GM19351 (cell line): ENCODE measurements at regions not wholly inside any gene's neighbourhood (a gene's known extent, or its start where the extent isn't known, plus 50 kb on each side); places are given as distances from the start of the nearest gene placed in this dataset.

Experiments used
- ATAC-seq: cut with Tn5 transposase; IDR thresholded peaks from one replicate; pipeline ENCODE4 v1.9.1; 2021; ENCODE audit warnings: mild to moderate bottlenecking, moderate library complexity; ENCODE audit not compliant: unreplicated experiment

DNA sequence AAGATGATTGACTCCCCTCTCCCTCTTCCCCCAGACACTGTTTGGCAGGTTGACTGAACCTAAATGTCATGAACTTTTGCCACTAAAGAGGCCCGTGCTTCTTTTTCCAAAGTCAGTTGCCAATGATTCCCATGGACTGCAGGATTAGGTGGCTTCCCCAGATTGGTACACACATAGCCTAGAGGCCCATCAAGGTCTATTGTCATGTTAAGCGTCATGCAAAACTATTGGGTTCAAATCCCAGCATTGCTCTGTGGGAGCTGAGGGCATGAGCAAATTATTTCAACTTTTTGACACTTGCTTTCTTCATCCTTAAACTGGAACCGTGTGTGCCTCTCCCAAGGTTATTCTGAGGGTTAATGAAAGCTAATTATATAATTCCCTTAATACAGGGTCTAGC, 430.2 kb upstream of the TBX3 start:
- no peak for ATAC-seq

GRCh38 chr12:115109863-115110262, 425.9 kb upstream of the TBX3 start:
- ATAC-seq: no peak

GRCh38 chr12:115108129-115109100, 424.4 kb upstream of the TBX3 start:
- ATAC-seq: no peak

- no peak for ATAC-seq
Measured at GRCh38 chr12:115103884-115104883, 420.2 kb upstream of the TBX3 start.

- ATAC-seq: no peak
Measured at GRCh38 chr12:115102450-115102849, 418.5 kb upstream of the TBX3 start.

GRCh38 chr12:115101520-115101919, 417.5 kb upstream of the TBX3 start:
- no peak for ATAC-seq

DNA sequence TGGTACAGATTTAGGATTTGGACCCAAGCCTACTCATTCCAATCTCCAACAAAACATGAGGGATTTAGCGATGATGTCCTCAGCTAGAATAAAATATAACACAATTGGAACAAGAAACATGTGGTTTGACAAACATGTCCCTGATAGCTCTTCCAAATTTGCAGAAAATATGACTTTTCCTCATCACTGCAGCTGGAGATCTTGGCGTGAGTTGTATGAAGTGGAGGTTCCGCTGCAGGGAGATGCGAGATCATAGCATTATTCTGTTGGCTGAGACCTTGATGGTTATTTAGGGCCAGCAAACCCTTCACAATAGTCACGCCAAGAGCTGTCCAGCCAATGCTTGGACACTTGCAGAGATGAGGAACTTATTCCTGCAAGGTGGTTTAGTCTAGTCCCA, 413.4 kb upstream of the TBX3 start:
- ATAC-seq: no peak

- ATAC-seq: no peak
Measured at GRCh38 chr12:115096588-115097397, 412.8 kb upstream of the TBX3 start.

DNA sequence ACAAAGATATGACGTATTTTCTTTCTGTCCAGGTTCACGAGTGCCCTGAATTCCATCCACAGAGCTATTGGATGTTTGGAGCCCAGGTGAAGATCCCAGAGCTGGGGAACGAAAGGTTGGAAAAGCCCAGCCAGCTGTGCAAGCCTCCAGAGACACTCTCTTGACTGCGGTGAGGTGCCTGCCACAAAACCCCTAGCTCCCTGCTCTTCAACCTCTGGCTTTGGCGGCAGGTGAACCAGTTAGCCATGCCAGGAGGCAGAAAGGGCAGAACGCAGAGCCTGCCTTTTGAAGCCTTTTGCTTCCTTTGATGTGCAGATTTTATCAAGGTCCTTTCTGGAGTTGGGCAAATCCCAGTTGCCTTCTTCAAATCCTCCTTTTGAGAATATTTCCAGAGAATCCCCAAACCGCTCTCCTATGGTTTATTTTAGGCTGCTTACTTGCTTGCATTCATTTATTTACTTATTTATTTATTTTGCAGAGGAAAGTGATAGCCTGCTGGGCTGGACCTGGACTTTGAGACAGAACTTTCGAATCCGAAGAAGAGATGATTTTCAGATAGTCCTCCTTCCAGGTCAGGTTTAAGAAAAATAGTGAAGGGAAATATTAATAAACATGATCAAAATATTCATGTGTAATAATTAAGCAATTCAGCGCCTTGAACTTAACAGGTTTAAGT, 411.2 kb upstream of the TBX3 start:
- no peak for ATAC-seq

- no peak for ATAC-seq
Measured at GRCh38 chr12:115094163-115094816, 410.3 kb upstream of the TBX3 start.

- no peak for ATAC-seq
Measured at GRCh38 chr12:115093261-115093660, 409.3 kb upstream of the TBX3 start.

GRCh38 chr12:115090783-115091182, 406.8 kb upstream of the TBX3 start:
- ATAC-seq: no peak

GRCh38 chr12:115088995-115089841, 405.2 kb upstream of the TBX3 start:
- ATAC-seq: no peak

DNA sequence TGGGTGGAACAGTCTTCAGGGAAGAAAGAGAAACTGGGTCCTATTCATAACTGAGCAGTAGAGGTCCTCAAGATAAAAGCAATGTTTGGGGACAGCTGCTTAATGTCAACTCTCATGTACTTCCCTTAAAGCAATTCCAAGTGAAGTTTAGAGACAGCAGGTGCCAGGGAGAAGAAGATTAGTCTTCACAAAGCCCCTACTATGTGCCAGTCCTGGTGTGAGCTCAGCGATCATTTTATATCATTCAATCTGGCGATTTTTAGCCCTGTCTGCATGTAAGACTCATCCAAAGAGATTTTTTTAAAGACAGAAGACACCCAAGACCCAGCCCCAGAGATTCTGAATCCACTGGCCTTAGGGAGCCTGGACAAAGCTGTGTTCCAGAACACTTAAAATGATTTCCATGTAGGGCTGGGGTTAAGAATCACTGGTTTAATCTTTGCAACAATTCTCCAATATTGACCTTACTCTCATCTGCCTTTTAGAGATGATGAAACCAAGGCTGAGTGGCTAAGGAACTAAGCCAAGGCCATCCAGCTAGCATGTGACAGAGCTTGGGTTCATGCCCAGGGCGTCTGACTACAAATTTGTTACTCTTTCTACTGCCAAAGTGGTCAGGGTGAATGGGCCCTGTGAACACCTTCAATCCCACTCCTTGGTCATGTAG, 404.5 kb upstream of the TBX3 start:
- no peak for ATAC-seq

DNA sequence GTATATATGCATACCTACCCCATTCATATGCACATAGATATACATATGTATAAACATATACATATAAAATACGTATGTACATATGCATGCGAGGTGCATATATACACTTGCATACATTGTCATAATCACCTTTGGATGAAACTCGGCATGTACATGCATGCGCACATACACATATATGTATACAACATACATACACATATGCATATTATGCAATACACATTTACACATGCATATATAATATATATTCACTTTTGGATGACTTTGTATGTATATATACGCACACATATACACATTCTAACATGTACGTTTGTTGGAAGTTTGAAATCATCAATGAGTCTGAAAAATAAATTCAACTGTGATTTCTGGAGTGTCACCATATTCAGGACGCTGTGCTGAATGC, 401.6 kb upstream of the TBX3 start:
- ATAC-seq: no peak

- ATAC-seq: no peak
Measured at GRCh38 chr12:115079760-115080159, 395.8 kb upstream of the TBX3 start.

GRCh38 chr12:115078990-115079389, 395.0 kb upstream of the TBX3 start:
- no peak for ATAC-seq

GRCh38 chr12:115078334-115078733, 394.4 kb upstream of the TBX3 start:
- no peak for ATAC-seq
